ENCODE measurements at regions not wholly inside any gene's neighbourhood (a gene's known extent, or its start where the extent isn't known, plus 50 kb on each side); places are given as distances from the start of the nearest gene placed in this dataset.

DNA sequence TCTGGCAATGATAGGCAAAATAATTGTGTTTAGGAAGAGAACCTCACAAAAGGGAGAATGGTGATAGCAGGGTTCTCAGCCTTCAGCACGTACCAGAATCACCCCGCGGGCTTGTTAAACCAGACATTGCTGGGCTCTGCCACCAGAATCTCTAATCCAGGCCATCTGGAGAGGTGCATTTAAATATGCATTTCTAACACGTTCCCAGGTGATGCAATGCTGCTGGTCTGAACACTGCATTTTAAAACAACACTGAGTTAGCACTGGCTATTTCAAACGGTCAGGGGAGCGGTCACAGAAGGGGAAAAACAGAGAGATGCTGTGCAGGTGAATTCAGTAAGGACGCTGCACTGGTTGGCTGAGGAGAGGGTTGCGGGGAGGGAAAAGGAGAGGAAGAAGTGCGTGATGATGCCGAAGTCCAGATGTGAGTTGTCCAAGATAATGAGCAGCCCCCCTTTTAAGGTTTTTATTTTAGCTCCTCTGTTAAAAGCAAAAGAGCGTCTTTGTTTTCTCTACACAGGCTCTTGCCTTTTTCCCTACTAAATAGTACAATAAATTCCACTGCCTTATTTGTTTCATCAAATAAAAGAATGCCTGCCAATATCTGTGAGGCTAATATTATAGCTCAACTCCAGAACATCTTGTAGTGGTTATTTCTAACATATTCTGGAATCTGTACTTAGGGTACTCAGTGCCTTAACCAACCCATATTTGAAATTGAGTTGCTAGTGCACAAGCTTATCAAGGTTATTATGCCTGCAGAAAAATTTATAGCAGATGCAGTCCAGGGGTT is 109.6 kb upstream of the POU2AF2 start:
- ChIA-PET CTCF (no interaction called here), POLR2A (no interaction called here)
- DNase-seq (no peak), ATAC-seq (no peak)
- Mint-ChIP-seq H3K9me3 (ENCODE audit: insufficient read depth) (no peaks in the 10 kb centered on the region), H3K4me1 (ENCODE audit: low read depth) (no peaks in the 10 kb centered on the region), H3K27ac (no peak overlapping the region), H3K4me3 (no peak overlapping the region), H3K36me3 (ENCODE audit: low read depth) (no peaks in the 10 kb centered on the region), H3K27me3 (ENCODE audit: low read depth) (peaks cover 9% of the 10 kb centered on the region)

- Mint-ChIP-seq H3K9me3 (ENCODE audit: insufficient read depth) (no peaks in the 10 kb centered on the region), H3K27me3 (ENCODE audit: low read depth) (peaks cover 7% of the 10 kb centered on the region), H3K36me3 (ENCODE audit: low read depth) (no peaks in the 10 kb centered on the region), H3K27ac (no peak overlapping the region), H3K4me1 (ENCODE audit: low read depth) (no peaks in the 10 kb centered on the region), H3K4me3 (no peak overlapping the region)
- ATAC-seq (no peak), DNase-seq (no peak)
- POLR2A ChIA-PET = no interaction called here
- CTCF ChIA-PET = no interaction called here
These were observed 110.4 kb upstream of the POU2AF2 start for GRCh38 chr11:111135101-111135500.

DNA sequence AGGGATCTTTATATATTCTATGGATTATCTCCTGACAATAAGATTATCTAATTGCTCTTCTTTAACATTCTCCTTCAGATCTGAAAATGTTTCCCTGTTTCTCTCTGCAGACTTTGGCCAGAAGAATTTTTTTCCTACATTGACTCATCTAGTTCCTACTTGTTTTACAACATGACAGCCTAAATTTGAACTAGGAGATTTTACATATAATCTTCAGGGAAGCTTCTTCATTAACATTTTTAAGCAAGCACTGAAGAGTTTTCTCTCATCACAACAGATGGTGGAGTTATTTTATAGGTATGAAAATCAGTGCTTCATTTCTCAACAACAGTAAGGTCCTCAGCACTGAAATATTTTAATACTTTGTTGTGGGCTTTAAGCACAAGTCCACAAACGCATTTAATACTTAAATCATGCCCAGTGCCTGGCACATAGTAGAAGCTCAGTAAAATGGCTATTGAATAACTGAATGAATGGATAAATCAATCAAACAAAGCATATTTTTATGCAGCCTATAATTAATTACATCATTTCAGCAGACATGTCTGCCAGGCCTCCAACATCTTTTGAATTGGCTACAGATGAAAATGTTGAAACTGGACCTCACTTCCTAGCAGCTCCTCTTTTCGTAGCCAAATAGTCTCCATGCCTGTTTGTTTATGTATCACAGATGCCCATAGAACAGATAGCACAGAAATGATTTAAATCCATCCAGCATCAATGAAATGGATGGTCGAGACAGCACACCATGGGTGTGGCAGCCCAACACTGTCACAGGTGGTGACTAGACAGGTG is 117.3 kb upstream of the POU2AF2 start:
- POLR2A ChIA-PET = no interaction called here
- H3K4me3 Mint-ChIP-seq = no peak overlapping the region
- H3K27ac Mint-ChIP-seq = no peak overlapping the region
- no peak for DNase-seq
- ATAC-seq = no peak
- peaks cover 2% of the 10 kb centered on the region for H3K27me3 Mint-ChIP-seq (ENCODE audit: low read depth)
- H3K4me1 Mint-ChIP-seq (ENCODE audit: low read depth) = no peaks in the 10 kb centered on the region
- no peaks in the 10 kb centered on the region for H3K9me3 Mint-ChIP-seq (ENCODE audit: insufficient read depth)
- no peaks in the 10 kb centered on the region for H3K36me3 Mint-ChIP-seq (ENCODE audit: low read depth)
- CTCF ChIA-PET = no interaction called here

GRCh38 chr11:111124724-111125123 is 120.8 kb upstream of the POU2AF2 start:
- POLR2A ChIA-PET = no interaction called here

DNA sequence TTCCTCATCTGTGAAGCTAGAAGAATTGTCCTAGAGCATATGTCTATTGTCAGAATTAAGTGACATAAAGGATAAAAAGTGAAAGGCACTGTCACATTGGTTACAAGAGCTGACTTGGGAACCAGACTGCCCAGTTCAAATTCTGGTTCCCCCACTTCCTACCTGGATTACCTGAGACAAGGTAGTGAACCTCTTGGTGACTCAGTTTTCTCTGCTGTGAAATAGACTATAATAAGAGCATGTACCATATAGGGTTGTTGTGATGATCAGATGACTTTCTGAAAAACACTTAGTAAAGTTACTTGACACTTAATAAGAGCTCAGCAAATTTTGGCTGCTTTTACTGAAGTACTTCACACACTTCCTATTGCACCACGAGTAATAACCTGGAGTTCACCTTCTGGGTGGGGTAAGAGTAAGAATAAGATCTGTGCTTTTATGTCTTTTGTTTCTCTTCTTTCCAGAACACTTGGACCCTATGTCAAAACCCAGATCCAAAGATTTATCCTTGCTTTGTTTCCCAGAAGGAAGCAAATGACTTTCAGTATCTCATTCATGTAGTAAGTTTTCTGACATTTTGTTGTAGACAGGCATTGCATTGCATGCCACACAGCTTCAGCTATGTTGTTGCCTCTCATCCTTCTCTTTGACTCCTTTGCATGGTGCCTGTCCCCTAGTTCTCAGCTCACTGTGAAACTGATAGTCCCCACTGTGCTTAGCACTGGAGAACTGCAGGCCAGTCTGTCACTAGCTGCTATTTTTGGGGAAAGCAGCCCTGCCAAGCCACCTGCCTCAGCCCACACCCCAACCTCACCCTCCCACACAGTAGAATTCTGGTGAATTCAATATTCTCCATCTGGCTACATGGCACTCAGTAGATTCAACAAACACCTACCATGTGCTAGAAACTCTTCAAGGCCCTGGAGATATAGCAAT is 121.8 kb upstream of the POU2AF2 start:
- Mint-ChIP-seq H3K36me3 (ENCODE audit: low read depth) (no peaks in the 10 kb centered on the region), H3K27ac (no peak overlapping the region), H3K4me3 (no peak overlapping the region), H3K27me3 (ENCODE audit: low read depth) (no peaks in the 10 kb centered on the region), H3K9me3 (ENCODE audit: insufficient read depth) (no peaks in the 10 kb centered on the region), H3K4me1 (ENCODE audit: low read depth) (no peaks in the 10 kb centered on the region)
- DNase-seq = no peak
- ChIA-PET CTCF (no interaction called here), POLR2A (no interaction called here)
- no peak for ATAC-seq

More at GRCh38 chr11:111124724-111125123, 120.8 kb upstream of the POU2AF2 start:
- ATAC-seq (no peak), DNase-seq (no peak)
- Mint-ChIP-seq H3K4me1 (ENCODE audit: low read depth) (no peaks in the 10 kb centered on the region), H3K27ac (no peak overlapping the region), H3K36me3 (ENCODE audit: low read depth) (no peaks in the 10 kb centered on the region), H3K4me3 (no peak overlapping the region), H3K27me3 (ENCODE audit: low read depth) (no peaks in the 10 kb centered on the region), H3K9me3 (ENCODE audit: insufficient read depth) (no peaks in the 10 kb centered on the region)
- CTCF ChIA-PET = no interaction called here

GRCh38 chr11:111120696-111121302 is 124.7 kb upstream of the POU2AF2 start:
- CTCF ChIA-PET = no interaction called here
- DNase-seq (no peak), ATAC-seq (no peak)
- POLR2A ChIA-PET = no interaction called here
- Mint-ChIP-seq H3K27ac (no peak overlapping the region), H3K4me1 (ENCODE audit: low read depth) (no peaks in the 10 kb centered on the region), H3K27me3 (ENCODE audit: low read depth) (no peaks in the 10 kb centered on the region), H3K9me3 (ENCODE audit: insufficient read depth) (no peaks in the 10 kb centered on the region), H3K36me3 (ENCODE audit: low read depth) (no peaks in the 10 kb centered on the region), H3K4me3 (no peak overlapping the region)

GRCh38 chr11:111120161-111120560 is 125.4 kb upstream of the POU2AF2 start:
- Mint-ChIP-seq H3K27ac (no peak overlapping the region), H3K36me3 (ENCODE audit: low read depth) (no peaks in the 10 kb centered on the region), H3K4me1 (ENCODE audit: low read depth) (no peaks in the 10 kb centered on the region), H3K4me3 (no peak overlapping the region), H3K27me3 (ENCODE audit: low read depth) (no peaks in the 10 kb centered on the region), H3K9me3 (ENCODE audit: insufficient read depth) (no peaks in the 10 kb centered on the region)
- ATAC-seq (no peak), DNase-seq (no peak)
- CTCF ChIA-PET = no interaction called here
- POLR2A ChIA-PET = interaction anchor here (0.6 kb wide), 1 partner anchor 1162 kb away, joined by 3 read pairs; no protein-coding TSS in a partner anchor

- ChIA-PET CTCF (no interaction called here), POLR2A (interaction anchor here (0.6 kb wide), 1 partner anchor 1162 kb away, joined by 3 read pairs; no protein-coding TSS in a partner anchor)
These were observed 125.8 kb upstream of the POU2AF2 start for GRCh38 chr11:111119751-111120150.

DNA sequence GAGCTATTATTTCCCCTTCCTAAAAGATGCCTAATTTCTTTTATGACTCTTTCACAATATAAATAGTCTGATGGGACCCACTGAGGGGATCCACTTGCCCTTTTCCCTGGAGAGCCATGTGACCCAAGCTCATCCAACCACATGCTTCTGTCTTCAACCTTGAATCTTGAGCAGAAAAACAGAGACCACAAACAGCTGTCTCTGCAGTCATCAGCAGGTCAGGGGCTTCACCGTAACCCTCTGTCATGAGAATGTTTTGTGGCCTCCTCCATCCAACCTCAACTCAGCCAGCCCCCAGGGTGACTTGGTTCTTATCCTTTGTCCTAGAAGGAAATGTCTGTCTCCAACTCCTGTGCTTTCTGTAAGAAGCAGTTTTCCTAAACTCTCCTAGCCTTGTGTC is 129.6 kb upstream of the POU2AF2 start:
- Mint-ChIP-seq H3K9me3 (ENCODE audit: insufficient read depth) (no peaks in the 10 kb centered on the region), H3K27me3 (ENCODE audit: low read depth) (peaks cover 4% of the 10 kb centered on the region), H3K4me3 (no peak overlapping the region), H3K36me3 (ENCODE audit: low read depth) (no peaks in the 10 kb centered on the region), H3K27ac (no peak overlapping the region), H3K4me1 (ENCODE audit: low read depth) (no peaks in the 10 kb centered on the region)
- DNase-seq = no peak
- CTCF ChIA-PET = no interaction called here
- POLR2A ChIA-PET = no interaction called here
- ATAC-seq = no peak

More at GRCh38 chr11:111119751-111120150, 125.8 kb upstream of the POU2AF2 start:
- H3K9me3 Mint-ChIP-seq (ENCODE audit: insufficient read depth) = no peaks in the 10 kb centered on the region
- DNase-seq (no peak), ATAC-seq (no peak)
- no peaks in the 10 kb centered on the region for H3K4me1 Mint-ChIP-seq (ENCODE audit: low read depth)
- no peak overlapping the region for H3K4me3 Mint-ChIP-seq
- H3K27ac Mint-ChIP-seq = no peak overlapping the region
- no peaks in the 10 kb centered on the region for H3K36me3 Mint-ChIP-seq (ENCODE audit: low read depth)
- H3K27me3 Mint-ChIP-seq (ENCODE audit: low read depth) = peaks cover 2% of the 10 kb centered on the region

DNA sequence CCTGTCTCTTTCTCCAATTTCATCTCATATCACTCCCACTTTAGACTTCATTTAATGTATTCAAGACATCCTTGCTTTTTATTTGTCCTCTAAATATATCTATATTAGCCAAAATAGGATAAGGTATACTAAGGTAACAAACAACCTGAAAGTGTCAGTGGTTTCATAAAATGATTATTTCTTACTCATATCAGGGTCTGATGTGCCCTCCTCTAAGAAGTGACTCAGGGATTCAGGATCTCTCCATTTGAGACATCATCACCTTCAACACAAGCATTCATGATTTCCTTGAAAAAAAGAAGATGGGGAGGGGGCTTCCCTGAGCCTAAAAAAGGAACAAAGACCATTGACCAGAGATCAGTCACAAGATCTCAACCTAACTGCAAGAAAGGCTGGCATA is 131.4 kb upstream of the POU2AF2 start:
- no peaks in the 10 kb centered on the region for H3K4me1 Mint-ChIP-seq (ENCODE audit: low read depth)
- ChIA-PET POLR2A (no interaction called here), CTCF (no interaction called here)
- no peak overlapping the region for H3K27ac Mint-ChIP-seq
- peaks cover 4% of the 10 kb centered on the region for H3K27me3 Mint-ChIP-seq (ENCODE audit: low read depth)
- no peak for ATAC-seq
- no peaks in the 10 kb centered on the region for H3K36me3 Mint-ChIP-seq (ENCODE audit: low read depth)
- DNase-seq = no peak
- no peak overlapping the region for H3K4me3 Mint-ChIP-seq
- no peaks in the 10 kb centered on the region for H3K9me3 Mint-ChIP-seq (ENCODE audit: insufficient read depth)

- CTCF ChIA-PET = no interaction called here
- Mint-ChIP-seq H3K9me3 (ENCODE audit: insufficient read depth) (no peaks in the 10 kb centered on the region), H3K27me3 (ENCODE audit: low read depth) (peaks cover 9% of the 10 kb centered on the region), H3K27ac (no peak overlapping the region), H3K4me3 (no peak overlapping the region), H3K4me1 (ENCODE audit: low read depth) (no peaks in the 10 kb centered on the region), H3K36me3 (ENCODE audit: low read depth) (no peaks in the 10 kb centered on the region)
- DNase-seq (no peak), ATAC-seq (no peak)
- POLR2A ChIA-PET = no interaction called here
These were observed 132.9 kb upstream of the POU2AF2 start for GRCh38 chr11:111112614-111113013.
